GM19043 (cell line): ENCODE measurements at regions not wholly inside any gene's neighbourhood (a gene's known extent, or its start where the extent isn't known, plus 50 kb on each side); places are given as distances from the start of the nearest gene placed in this dataset.
"Not testable (repeated sequence)": the region's sequence is repeated elsewhere in the genome, so short reads cannot be mapped to it uniquely, and the experiment has no call there.

Experiments
- ATAC-seq: cut with Tn5 transposase; IDR thresholded peaks from one replicate; pipeline ENCODE4 v1.9.1; 2021; ENCODE audit warnings: low read depth; ENCODE audit not compliant: unreplicated experiment

DNA sequence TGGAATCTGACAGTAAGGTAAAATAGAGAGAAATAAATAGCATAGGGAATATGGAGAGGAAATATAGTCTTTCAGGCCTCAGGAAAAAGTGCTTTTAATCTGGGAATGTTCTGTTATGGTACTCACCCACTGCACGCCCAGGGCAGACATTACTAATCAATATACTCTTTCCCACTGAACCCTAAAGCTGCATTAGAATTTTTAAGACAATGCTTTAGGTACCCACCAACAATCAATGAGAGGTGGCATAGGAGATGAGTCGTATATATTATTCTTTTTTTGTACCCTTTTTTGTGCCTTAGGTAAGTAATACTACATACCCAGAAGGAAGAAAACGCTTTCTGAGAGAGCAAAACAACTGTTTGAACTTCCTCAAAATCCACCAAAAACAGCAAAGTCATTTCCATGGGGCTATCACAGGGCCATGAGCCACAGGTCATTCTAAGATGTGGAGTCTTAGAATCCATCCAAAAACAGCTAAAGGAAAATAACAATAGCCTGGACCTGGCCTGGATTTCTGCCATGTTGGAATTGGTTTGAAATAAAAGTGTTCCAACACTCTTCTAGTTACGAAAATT is 542.1 kb downstream of the XYLT1 start:
- no peak for ATAC-seq

DNA sequence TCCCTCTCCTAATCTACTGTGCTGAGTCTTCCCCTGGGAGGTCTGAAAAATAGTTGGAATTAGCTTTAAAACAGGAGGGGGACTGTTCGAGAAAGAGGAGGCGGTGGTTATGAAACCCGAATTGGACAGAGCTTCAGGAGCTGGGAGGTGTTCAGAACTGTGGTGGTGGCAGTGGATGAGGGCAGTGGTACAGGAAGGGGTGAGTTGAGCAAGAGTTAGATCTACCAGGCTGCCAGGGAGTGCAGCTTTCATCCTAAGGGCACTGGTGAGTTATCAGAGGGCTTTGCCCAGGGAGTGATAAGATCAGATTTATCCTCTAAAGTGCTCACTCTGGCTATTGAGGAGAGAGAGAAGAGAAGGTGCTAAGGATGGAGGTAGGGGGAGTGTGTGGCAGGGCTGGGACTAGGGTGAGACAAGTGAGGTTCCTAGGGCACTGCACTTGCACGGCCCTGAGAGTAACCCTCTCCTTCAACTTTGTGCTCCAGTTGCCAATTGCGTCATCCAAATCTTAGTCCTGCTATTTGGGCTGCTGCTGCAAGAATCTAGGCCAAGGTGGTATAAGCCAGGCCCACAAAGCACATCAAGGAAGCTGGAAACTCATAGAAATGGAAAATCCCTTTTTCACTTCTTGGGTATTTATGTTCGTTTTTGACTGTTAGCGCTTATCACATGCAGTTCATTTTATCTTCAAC is 540.3 kb downstream of the XYLT1 start:
- no peak for ATAC-seq

DNA sequence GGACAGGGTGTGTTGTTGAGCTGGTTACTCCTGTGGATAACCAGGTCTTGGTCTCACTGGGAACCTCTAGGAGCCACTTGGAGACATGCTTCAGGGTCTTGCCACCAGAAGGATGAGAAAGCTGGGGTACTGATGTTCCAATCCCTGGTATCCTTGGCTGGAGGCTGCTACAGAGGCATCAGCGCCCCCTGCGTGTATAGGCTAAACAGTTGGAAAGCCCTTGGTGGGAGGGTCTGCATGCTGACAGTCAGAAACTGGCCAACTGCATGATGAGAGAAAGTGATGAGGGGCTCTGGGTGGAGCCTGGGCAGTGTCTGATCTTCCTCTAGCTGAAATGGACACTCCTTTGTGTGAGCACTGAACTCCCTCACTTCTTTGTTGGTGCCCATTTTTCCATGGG is 536.9 kb downstream of the XYLT1 start:
- ATAC-seq: no peak

GRCh38 chr16:16934660-16935059 is 536.1 kb downstream of the XYLT1 start:
- ATAC-seq: no peak

- not testable (repeated sequence) for ATAC-seq
Observed at GRCh38 chr16:16935909-16936308, 534.9 kb downstream of the XYLT1 start.

- no peak for ATAC-seq
Observed at GRCh38 chr16:16937576-16937975, 533.2 kb downstream of the XYLT1 start.

- ATAC-seq: no peak
Observed at GRCh38 chr16:16938009-16938408, 532.8 kb downstream of the XYLT1 start.

DNA sequence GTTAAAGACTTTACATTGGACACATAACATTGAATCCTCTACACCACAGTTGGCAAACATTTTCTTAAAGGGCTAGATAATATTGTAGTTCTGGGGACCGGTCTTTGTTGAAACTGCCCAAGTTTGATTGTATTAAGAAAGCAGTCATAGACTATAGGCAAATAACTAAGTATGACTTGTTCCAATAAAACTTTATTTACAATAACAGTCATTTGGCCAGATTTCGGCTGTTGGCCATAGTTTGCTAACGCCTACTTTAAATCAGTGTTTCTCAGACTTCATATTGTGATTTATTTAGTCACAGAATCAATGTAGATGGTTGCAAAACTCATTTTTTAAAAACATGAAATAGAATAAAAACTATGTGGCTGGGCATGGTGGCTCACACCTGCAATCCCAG is 531.8 kb downstream of the XYLT1 start:
- ATAC-seq: no peak

GRCh38 chr16:16940351-16940750 is 530.4 kb downstream of the XYLT1 start:
- no peak for ATAC-seq

DNA sequence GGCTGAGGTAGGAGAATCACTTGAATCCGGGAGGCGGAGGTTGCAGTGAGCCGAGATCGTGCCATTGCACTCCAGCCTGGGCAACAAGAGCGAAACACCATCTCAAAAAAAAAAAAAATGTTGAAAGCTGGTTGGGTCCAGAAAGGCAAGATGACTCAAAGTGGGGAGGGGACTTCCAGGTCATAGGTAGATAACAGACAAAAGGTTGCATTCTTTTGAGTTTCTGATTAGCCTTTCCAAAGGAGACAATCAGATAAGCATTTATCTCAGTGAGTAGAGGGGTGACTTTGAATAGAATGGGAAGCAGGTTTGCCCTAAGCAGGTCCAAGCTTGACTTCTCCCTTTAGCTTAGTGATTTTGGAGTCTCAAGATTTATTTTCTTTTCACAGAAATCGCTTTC is 527.9 kb downstream of the XYLT1 start:
- ATAC-seq: not testable (repeated sequence)

GRCh38 chr16:16945207-16945606 is 525.6 kb downstream of the XYLT1 start:
- no peak for ATAC-seq

GRCh38 chr16:16956376-16956775 is 514.4 kb downstream of the XYLT1 start:
- ATAC-seq: no peak

DNA sequence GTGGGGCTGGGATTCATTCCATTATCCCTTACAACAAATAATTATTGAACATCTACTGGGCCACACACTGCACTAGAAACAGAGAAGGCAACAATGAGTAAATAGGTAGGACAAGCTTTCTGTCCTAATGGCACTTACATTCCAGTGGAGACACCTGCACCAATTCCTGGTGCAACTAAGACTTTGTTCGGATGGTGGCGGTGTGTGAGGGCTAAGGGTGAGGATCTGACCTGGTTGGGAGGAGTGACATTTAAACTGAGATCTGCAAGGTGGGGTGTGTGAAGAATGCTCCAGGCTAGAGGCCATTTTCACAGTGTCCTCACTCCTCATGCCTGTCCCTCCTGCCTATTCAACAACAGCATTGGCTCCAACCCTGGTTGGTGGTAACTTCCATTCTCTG is 510.0 kb downstream of the XYLT1 start:
- ATAC-seq: no peak

- ATAC-seq: no peak
Observed at GRCh38 chr16:16966439-16966838, 504.3 kb downstream of the XYLT1 start.

- no peak for ATAC-seq
Observed at GRCh38 chr16:16971042-16971441, 499.7 kb downstream of the XYLT1 start.

DNA sequence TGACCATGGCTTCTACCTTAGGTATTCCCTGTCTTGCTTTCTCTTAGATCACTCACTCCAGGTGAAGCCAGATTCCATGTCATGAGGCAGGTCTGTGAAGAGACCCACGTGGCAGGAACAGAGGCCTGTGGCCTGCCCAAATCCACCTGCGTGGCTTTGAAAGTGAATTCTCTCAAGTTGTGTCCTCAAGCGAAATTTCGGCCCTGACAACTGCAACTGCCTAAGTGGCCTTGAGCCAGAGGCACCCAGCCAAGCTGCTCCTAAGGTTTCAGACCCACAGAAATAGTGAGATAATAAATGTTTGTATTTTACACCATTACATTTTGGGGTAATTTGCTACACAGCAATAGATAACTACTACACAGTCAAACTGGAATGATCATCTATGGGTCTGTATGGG is 497.9 kb downstream of the XYLT1 start:
- no peak for ATAC-seq

- no peak for ATAC-seq
Observed at GRCh38 chr16:16973707-16974591, 496.8 kb downstream of the XYLT1 start.

DNA sequence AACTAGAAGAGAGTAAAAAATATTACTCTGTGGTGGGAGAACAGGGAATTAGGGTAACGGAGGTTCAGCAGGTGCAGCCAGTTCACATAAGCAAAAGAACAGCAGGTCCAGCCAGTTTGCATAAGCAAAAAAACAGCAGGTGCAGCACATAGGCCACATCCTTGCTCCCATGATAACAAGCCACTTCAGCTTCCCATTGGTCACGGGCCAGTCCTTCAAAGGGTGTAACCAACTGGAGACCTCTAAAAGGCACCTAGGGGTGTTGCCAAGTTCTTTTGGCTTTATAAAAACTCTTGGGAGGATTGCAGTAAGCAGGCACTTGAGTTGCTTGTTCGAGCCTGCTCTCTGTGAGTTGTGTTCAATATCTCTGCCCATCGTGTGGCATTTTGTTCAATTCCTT is 488.1 kb downstream of the XYLT1 start:
- ATAC-seq: no peak

- no peak for ATAC-seq
Observed at GRCh38 chr16:16983582-16983981, 487.2 kb downstream of the XYLT1 start.

DNA sequence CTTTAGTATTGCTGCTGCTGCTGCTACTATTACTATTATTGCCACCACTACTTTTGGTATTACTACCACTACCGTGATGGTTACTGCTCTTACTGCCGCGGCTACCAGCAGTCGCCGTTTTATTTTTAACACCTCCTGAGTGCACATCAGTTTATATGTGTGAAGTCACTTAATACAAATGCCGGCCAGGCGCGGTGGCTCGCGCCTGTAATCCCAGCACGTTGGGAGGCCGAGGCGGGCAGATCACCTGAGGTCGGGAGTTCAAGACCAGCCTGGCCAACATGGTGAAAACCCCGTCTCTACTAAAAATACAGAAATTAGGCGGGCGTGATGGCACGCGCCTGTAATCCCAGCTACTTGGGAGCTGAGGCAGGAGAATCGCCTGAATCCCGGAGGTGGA is 486.7 kb downstream of the XYLT1 start:
- ATAC-seq: not testable (repeated sequence)

GRCh38 chr16:16985707-16986106 is 485.1 kb downstream of the XYLT1 start:
- ATAC-seq: no peak

- no peak for ATAC-seq
Observed at GRCh38 chr16:16988963-16989362, 481.8 kb downstream of the XYLT1 start.
